A673 (cell line): ENCODE measurements at regions not wholly inside any gene's neighbourhood (a gene's known extent, or its start where the extent isn't known, plus 50 kb on each side); places are given as distances from the start of the nearest gene placed in this dataset.

Source experiments
- BruUV-seq: library from RNA; stranded (reverse); fragments of 400-500 nt; replicated peaks from 2 replicates; lab custom pipeline; 2021; lab: Mats Ljungman, UMichigan
- CTCF ChIA-PET: fragments of 300-600 bp; sonication (Branson Sonifier 250); formaldehyde crosslinking; loops from one replicate; lab custom pipeline; 2022; ENCODE audit warnings: antibody characterized with exemption; lab: Charles Lee
- POLR2A ChIA-PET: fragments of 300-600 bp; sonication (Branson Sonifier 250); formaldehyde crosslinking; loops from one replicate; lab custom pipeline; 2022; ENCODE audit warnings: antibody characterized with exemption; ENCODE audit not compliant: low non-redundant PET; lab: Charles Lee
- DNase-seq: peaks from one replicate; pipeline ENCODE4 v3.0.0-alpha.2; 2015; ENCODE audit warnings: low spot score
- H3K27ac ChIP-seq: fragments of 200-600 bp; sonication (generic); 2 replicates; pipeline ENCODE4 v1.5.1; 2016; ENCODE audit warnings: mixed run types, low read depth, mild to moderate bottlenecking, mixed read lengths, antibody characterized with exemption, low read length; ENCODE audit not compliant: poor library complexity, severe bottlenecking
- H3K27me3 ChIP-seq: fragments of 200-600 bp; sonication (generic); replicated peaks from 2 replicates; pipeline ENCODE4 v1.6.1; 2017; ENCODE audit warnings: mixed run types, low read depth, mild to moderate bottlenecking, mixed read lengths, antibody characterized with exemption, low read length; ENCODE audit not compliant: insufficient read depth, poor library complexity
- H3K36me3 ChIP-seq: fragments of 200-600 bp; sonication (generic); 2 replicates; pipeline ENCODE4 v1.6.1; 2016; ENCODE audit warnings: mixed run types, mild to moderate bottlenecking, mixed read lengths, antibody characterized with exemption, low read length; ENCODE audit not compliant: insufficient read depth, poor library complexity, severe bottlenecking
- H3K4me1 ChIP-seq: fragments of 200-600 bp; sonication (generic); 2 replicates; pipeline ENCODE4 v1.6.1; 2017; ENCODE audit warnings: mixed run types, mild to moderate bottlenecking, mixed read lengths, antibody characterized with exemption, low read length; ENCODE audit not compliant: insufficient read depth, poor library complexity, severe bottlenecking
- H3K4me3 ChIP-seq: fragments of 200-600 bp; sonication (generic); 2 replicates; pipeline ENCODE4 v1.5.1; 2016; ENCODE audit warnings: low read depth, mixed run types, mild to moderate bottlenecking, mixed read lengths, low read length; ENCODE audit not compliant: poor library complexity, severe bottlenecking
- H3K9me3 ChIP-seq: fragments of 200-600 bp; sonication (generic); 2 replicates; pipeline ENCODE4 v1.6.1; 2016; ENCODE audit warnings: mixed run types, low read depth, mild to moderate bottlenecking, mixed read lengths, antibody characterized with exemption, low read length; ENCODE audit not compliant: poor library complexity, severe bottlenecking
- CTCF ChIP-seq: fragments of 300-800, 200-600 bp; sonication (generic); conservative IDR thresholded peaks from 2 replicates; pipeline ENCODE4 v1.5.1; 2017; ENCODE audit warnings: low read depth, mild to moderate bottlenecking, antibody characterized with exemption, low read length, moderate library complexity, mixed read lengths
- EZH2 ChIP-seq: fragments of 200-600 bp; sonication (generic); IDR thresholded peaks from 2 replicates; pipeline ENCODE4 v1.6.1; 2017; ENCODE audit warnings: borderline replicate concordance, low read depth, mild to moderate bottlenecking, mixed read lengths, antibody characterized with exemption, low read length; ENCODE audit not compliant: poor library complexity, severe bottlenecking
- intact Hi-C: fragments of 100-400 bp; cut with micrococcal nuclease; formaldehyde crosslinking; loops from one replicate; pipeline ENCODE4 v1.10.0; 2022; ENCODE audit not compliant: unreplicated experiment

GRCh38 chr2:155111070-155111469 lies 412.6 kb downstream of the KCNJ3 start:
- no peak for TF ChIP-seq CTCF
- TF ChIP-seq EZH2 = no peak
- ChIA-PET POLR2A (no interaction called here), CTCF (no interaction called here)
- Histone ChIP-seq H3K27ac (no peak overlapping the region), H3K36me3 (no peaks in the 10 kb centered on the region), H3K4me3 (no peak overlapping the region), H3K9me3 (no peaks in the 10 kb centered on the region), H3K27me3 (no peaks in the 10 kb centered on the region), H3K4me1 (no peaks in the 10 kb centered on the region)
- DNase-seq = no peak
- BruUV-seq = no TSS peak
- intact Hi-C loops = no loop called here

GRCh38 chr2:155109527-155109926 lies 411.0 kb downstream of the KCNJ3 start:
- CTCF ChIA-PET = no interaction called here
- no TSS peak for BruUV-seq
- TF ChIP-seq CTCF (no peak), EZH2 (no peak)

GRCh38 chr2:155100261-155100660 lies 401.8 kb downstream of the KCNJ3 start:
- Histone ChIP-seq H3K27ac (no peak overlapping the region), H3K36me3 (no peaks in the 10 kb centered on the region), H3K9me3 (no peaks in the 10 kb centered on the region), H3K4me1 (no peaks in the 10 kb centered on the region), H3K4me3 (no peak overlapping the region), H3K27me3 (no peaks in the 10 kb centered on the region)
- BruUV-seq = no TSS peak
- intact Hi-C loops = no loop called here
- TF ChIP-seq CTCF (no peak), EZH2 (no peak)
- ChIA-PET POLR2A (no interaction called here), CTCF (no interaction called here)
- no peak for DNase-seq

More at GRCh38 chr2:155109527-155109926, 411.0 kb downstream of the KCNJ3 start:
- no peak for DNase-seq
- Histone ChIP-seq H3K36me3 (no peaks in the 10 kb centered on the region), H3K27ac (no peak overlapping the region), H3K27me3 (no peaks in the 10 kb centered on the region), H3K4me1 (no peaks in the 10 kb centered on the region), H3K4me3 (no peak overlapping the region), H3K9me3 (no peaks in the 10 kb centered on the region)
- intact Hi-C loops = no loop called here
- POLR2A ChIA-PET = no interaction called here
